ENCODE measurements at regions not wholly inside any gene's neighbourhood (a gene's known extent, or its start where the extent isn't known, plus 50 kb on each side); places are given as distances from the start of the nearest gene placed in this dataset.

DNA sequence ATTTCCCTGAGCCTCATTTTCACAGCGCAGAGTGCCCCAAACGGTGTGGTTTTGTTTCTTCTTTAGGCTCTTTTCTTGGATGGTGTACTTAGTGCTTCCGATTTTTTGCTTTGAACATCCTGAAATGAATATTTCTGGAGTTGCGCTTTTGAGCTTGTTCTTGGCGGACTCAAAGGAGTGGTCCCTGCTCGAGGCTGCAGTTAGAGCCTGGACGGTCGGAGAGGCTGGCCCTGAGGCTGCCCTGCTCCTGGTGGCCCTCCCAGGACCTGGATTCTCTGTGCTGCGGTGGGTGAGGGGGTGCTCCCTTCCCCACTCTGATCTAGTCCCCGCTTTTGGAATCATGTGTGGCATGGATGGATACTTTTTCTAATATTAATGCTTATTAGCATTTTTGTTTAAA is 291.8 kb upstream of the IRX4 start:
- intact Hi-C loops (cut with micrococcal nuclease): no loop called here

- intact Hi-C loops (cut with micrococcal nuclease): no loop called here
These were observed 290.6 kb upstream of the IRX4 start for GRCh38 chr5:2173151-2173834.

DNA sequence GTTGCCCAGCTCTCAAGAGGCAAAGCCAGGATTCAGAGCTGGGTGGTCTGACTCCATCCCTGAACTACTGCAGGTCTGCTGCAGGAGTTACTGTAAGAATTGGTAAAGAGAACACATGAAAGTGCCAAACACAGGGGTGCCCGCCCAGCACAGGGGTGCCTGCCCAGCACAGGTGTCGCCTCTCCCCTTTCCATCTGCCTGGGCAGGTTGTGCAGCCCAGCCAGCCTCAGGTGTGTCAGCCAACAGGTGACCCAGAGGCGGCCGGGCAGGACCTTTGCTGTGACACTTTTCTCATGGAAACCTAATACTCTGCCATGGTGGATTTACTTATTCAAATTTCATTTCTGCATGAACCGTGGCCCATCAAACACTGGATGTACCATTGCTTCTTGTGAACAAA is 289.7 kb upstream of the IRX4 start:
- intact Hi-C loops (cut with micrococcal nuclease): no loop called here

DNA sequence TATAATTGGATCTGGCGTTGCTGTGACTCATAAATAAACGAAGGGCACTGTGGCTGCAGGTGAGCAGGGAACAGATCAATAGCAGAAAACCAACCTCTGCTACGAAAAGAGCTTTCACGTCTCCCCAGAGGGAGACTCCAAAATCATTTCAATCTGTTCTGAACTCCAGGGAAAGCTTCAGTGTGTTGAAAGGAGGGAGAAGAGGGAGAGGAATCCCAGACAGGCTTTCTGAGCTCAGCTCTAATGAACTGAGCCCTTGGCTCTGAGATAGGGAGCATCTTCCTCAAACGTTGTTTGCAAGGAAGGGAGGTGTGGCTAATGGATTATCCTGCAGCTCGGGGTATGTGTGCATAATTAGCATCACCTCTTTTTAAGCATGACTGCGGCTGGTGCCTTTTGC is 288.0 kb upstream of the IRX4 start:
- intact Hi-C loops (cut with micrococcal nuclease): no loop called here

DNA sequence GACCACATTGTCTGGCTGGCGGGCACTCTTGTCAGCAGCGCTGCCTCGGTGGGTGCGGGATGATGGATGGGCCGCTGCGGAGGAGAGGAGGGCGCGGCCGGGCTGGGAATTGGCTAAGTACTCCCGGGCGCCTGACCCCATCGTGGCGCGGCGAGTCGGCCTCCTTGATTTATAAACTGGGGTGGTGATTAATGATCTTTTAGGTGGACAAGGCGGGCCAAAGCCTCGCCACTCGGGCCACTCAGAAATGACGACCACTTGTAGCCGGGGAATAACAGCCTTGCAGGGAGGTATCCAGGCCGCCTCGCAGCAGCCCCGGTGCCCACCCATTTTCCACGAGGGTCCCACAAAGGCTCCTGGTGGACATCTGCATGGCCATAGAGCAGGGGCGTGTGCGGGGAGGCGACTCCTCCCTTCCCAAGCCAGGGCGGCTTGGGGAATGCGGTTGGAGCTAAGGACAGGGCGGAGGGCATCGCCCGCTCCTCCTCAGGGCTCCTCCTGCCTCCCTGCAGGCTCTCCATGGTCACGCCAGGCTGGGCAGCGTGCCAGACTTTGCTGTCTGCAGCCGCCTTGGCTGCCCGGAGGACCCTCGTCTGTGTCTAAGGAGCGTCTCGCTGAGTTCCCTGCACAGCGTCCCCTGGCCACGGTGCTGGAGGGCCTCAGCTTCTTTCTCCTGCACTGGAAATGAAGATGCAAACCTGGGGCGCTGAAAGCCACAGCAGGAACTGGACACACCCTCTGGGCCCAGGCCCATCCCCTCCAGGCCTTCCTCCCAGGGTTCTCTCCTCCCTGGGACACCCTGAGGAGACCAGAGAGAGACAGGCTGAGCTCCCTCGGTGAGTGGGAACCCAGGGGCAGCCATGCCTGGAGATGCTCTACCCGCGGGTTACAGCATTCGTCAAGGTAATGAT is 287.4 kb upstream of the IRX4 start:
- intact Hi-C loops (cut with micrococcal nuclease): no loop called here

DNA sequence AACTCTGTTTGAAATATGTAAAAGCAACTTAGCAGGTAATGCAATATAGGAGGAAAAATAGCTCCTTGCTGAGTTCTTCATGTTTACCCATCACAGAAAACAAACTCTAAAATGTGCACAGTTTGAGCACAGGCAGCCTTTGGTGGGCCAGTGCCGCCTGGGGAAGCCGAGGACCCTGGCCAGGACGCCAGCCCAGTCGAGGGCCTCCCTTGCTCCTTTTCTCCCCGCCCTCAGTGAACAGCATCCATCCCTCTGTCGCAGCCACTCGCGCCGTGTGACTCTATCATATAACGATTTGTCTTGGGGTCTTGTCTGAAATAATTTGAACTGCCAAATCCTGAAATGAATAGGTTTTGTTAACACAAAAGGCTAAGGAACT is 286.7 kb upstream of the IRX4 start:
- intact Hi-C loops (cut with micrococcal nuclease): no loop called here

- intact Hi-C loops (cut with micrococcal nuclease): no loop called here
These were observed 286.1 kb upstream of the IRX4 start for GRCh38 chr5:2168601-2169429.

DNA sequence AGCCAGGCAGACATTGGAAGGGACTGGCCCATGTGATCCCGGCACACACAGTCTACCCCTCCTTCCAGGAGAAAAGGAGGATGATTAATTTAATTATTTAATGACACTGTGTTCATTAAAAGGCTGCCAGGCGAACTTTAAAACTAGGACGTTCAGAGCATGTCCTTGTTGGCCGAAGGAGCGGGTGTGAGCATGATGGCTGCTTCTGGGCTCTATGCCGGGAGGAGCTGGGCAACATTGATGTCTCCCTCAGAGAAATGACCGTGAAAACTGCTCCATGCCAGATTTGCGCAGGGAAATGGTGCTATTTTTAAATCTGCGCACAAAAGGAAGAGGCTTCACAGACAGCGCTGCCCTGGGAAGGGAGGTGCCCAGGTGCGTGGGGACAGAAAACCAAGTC is 284.9 kb upstream of the IRX4 start:
- intact Hi-C loops (cut with micrococcal nuclease): no loop called here

DNA sequence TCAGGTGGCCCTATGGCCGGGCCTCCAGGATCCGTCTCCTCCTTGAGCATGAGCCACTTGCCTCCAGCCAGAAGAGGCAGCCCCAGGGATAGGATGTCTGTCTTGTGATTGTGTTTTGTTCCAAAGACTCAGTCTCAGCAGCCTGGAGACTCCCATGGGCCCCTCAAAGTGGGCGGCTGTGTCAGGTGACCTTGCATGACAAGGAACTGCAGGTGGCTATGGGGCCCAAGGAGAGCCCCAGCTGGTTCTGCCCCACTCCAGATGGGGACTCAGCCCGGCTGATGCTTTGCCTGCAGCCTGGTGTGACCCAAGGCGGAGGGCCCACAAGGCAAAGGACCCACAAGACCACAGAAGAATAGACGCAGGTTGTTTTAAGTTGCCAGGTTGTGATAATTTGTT is 284.3 kb upstream of the IRX4 start:
- intact Hi-C loops (cut with micrococcal nuclease): no loop called here

- intact Hi-C loops (cut with micrococcal nuclease): no loop called here
These were observed 283.7 kb upstream of the IRX4 start for GRCh38 chr5:2166306-2166978.

GRCh38 chr5:2165615-2166305 is 283.0 kb upstream of the IRX4 start:
- intact Hi-C loops (cut with micrococcal nuclease): no loop called here

DNA sequence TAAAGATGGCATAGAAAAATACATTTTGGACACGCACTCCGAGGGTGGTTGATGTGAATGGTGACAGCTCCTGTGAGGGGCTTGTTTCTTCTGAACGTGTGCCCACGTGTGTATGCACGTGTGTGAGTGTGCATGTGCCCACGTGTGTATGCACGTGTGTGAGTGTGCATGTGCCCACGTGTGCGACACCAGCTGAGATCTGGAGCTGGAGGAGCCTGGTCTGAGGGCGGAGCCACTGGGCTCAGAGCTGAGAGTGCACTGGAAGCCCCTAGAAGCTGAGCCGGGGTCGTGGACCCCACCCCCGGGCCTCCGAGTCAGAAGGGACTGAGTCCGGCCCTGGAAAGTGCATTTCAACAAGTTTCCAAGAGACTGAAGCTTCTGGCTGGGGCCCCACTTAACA is 282.5 kb upstream of the IRX4 start:
- intact Hi-C loops (cut with micrococcal nuclease): no loop called here

DNA sequence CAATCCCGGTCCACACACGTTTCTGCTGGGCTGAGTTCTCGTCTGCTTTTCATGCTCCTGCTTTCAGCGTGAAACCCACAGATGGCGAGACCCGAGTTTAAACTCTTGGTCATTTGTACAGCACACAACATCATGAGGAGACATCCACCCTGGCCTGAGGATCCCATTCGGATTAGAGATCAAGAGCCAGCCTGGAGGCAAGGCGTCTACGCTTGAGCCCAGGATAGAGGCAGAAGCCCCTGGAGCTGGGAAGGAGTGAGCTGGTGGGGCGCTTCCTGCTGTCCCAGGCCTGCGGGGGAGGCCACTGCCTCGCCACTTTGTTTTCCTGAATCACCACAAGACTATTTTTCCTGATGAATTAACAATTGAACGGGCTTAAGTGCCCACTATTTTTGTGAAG is 281.9 kb upstream of the IRX4 start:
- intact Hi-C loops (cut with micrococcal nuclease): no loop called here

- intact Hi-C loops (cut with micrococcal nuclease): no loop called here
These were observed 281.3 kb upstream of the IRX4 start for GRCh38 chr5:2163940-2164490.

GRCh38 chr5:2163060-2163856 is 280.5 kb upstream of the IRX4 start:
- intact Hi-C loops (cut with micrococcal nuclease): no loop called here

GRCh38 chr5:2160811-2161210 is 278.1 kb upstream of the IRX4 start:
- intact Hi-C loops (cut with micrococcal nuclease): no loop called here

GRCh38 chr5:2158767-2159166 is 276.0 kb upstream of the IRX4 start:
- intact Hi-C loops (cut with micrococcal nuclease): no loop called here

DNA sequence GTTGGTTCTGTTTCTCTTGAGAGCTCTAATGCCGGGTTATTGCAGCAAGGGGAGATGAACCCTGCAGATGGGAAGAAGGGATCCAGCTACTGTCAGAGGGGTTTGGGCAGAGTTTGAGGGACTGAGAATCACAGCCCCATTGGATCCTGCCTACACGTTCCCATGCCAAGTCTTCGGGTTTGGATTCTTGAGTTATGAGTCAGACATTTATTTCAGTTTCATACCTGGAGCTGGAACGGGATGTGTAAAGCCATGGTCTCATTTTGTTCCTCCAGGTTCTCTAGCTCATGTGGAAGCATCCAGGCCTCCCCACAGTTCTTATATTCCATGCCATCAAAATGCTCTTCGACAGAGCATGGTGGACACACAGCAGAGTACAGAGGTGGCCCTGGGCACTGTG is 275.4 kb upstream of the IRX4 start:
- intact Hi-C loops (cut with micrococcal nuclease): no loop called here

DNA sequence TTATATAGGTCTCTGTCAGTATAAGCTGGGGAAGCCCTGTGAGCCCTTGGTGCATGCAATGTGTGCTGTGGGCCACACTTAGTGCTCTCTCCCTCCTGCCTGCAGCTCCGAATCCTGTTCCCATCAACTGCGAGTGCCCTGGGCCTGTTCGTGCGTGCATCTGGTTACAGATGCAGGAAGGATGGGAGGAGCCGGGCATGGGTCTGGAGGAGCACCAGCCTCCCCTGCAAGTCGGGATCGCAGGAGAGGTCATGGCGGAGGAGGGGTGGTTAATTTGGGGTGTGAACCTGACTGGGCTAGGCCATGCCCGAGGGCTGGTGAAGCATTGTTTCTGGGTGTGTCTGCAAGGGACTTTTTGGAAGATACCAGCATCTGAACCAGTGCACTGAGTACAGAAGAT is 274.6 kb upstream of the IRX4 start:
- intact Hi-C loops (cut with micrococcal nuclease): no loop called here
